Loucy (cell line): ENCODE measurements at regions not wholly inside any gene's neighbourhood (a gene's known extent, or its start where the extent isn't known, plus 50 kb on each side); places are given as distances from the start of the nearest gene placed in this dataset.

Source experiments
- H2AFZ ChIP-seq: fragments of 200-600 bp; sonication (generic); 2 replicates; pipeline ENCODE4 v1.6.0; 2016; ENCODE audit warnings: antibody characterized with exemption, mild to moderate bottlenecking, low read length, moderate library complexity
- H3F3A ChIP-seq: fragments of 200-600 bp; 2 replicates; pipeline ENCODE4 v1.6.0; 2016; ENCODE audit warnings: antibody characterized with exemption, low read depth, mild to moderate bottlenecking
- H3K27me3 ChIP-seq: fragments of 200-600 bp; sonication (generic); 2 replicates; pipeline ENCODE4 v1.6.1; 2014; ENCODE audit warnings: low read length, mild to moderate bottlenecking; ENCODE audit not compliant: insufficient read depth, poor library complexity, severe bottlenecking
- H3K36me3 ChIP-seq: fragments of 200-600 bp; sonication (generic); 2 replicates; pipeline ENCODE4 v1.6.1; 2016; ENCODE audit warnings: low read length; ENCODE audit not compliant: insufficient read depth
- H3K4me1 ChIP-seq: fragments of 200-600 bp; sonication (generic); 2 replicates; pipeline ENCODE4 v1.5.1; 2014; ENCODE audit warnings: low read length, mild to moderate bottlenecking; ENCODE audit not compliant: insufficient read depth, poor library complexity, severe bottlenecking
- H3K4me2 ChIP-seq: fragments of 200-600 bp; sonication (generic); 2 replicates; pipeline ENCODE4 v1.6.0; 2014; ENCODE audit warnings: antibody characterized with exemption, low read length, low read depth, mild to moderate bottlenecking; ENCODE audit not compliant: poor library complexity, severe bottlenecking
- H3K4me3 ChIP-seq: fragments of 200-600 bp; sonication (generic); 2 replicates; pipeline ENCODE4 v1.5.1; 2014; ENCODE audit warnings: low read length, mild to moderate bottlenecking, mixed read lengths; ENCODE audit not compliant: poor library complexity, severe bottlenecking
- H3K79me2 ChIP-seq: fragments of 200-600 bp; sonication (generic); 2 replicates; pipeline ENCODE4 v1.6.1; 2014; ENCODE audit warnings: low read length; ENCODE audit not compliant: insufficient read depth
- H3K9ac ChIP-seq: fragments of 200-600 bp; sonication (generic); 2 replicates; pipeline ENCODE4 v1.6.0; 2014; ENCODE audit warnings: mild to moderate bottlenecking, low read depth, low read length, moderate library complexity; ENCODE audit not compliant: poor library complexity, severe bottlenecking
- H3K9me2 ChIP-seq: fragments of 200-600 bp; sonication (generic); replicated peaks from 2 replicates; pipeline ENCODE4 v1.6.1; 2016; ENCODE audit warnings: low read depth, low read length, mixed read lengths
- H3K9me3 ChIP-seq: fragments of 200-600 bp; sonication (generic); 2 replicates; pipeline ENCODE4 v1.6.1; 2014; ENCODE audit warnings: mild to moderate bottlenecking, antibody characterized with exemption, low read length, low read depth; ENCODE audit not compliant: insufficient read depth
- H4K20me1 ChIP-seq: fragments of 200-600 bp; sonication (generic); 2 replicates; pipeline ENCODE4 v1.6.0; 2014; ENCODE audit warnings: antibody characterized with exemption, low read length, mild to moderate bottlenecking; ENCODE audit not compliant: insufficient read depth, poor library complexity, severe bottlenecking
- CTCF ChIP-seq: fragments of 200-600 bp; sonication (generic); conservative IDR thresholded peaks from 2 replicates; pipeline ENCODE4 v1.5.1; 2014; ENCODE audit warnings: mild to moderate bottlenecking, antibody characterized with exemption, low read length
- EZH2phosphoT487 ChIP-seq: fragments of 200-600 bp; IDR thresholded peaks from 2 replicates; pipeline ENCODE4 v1.6.1; 2018; ENCODE audit warnings: antibody characterized with exemption, mild to moderate bottlenecking, moderate library complexity, borderline replicate concordance

- no peaks in the 10 kb centered on the region for H3K36me3 ChIP-seq
- H3K9me2 ChIP-seq: no peaks in the 10 kb centered on the region
- H3K4me2 ChIP-seq: no peak overlapping the region
- H3K27me3 ChIP-seq: no peaks in the 10 kb centered on the region
- H3K4me3 ChIP-seq: no peak overlapping the region
- no peaks in the 10 kb centered on the region for H3K4me1 ChIP-seq
- TF ChIP-seq CTCF (no peak), EZH2phosphoT487 (no peak)
- no peak overlapping the region for H3K9ac ChIP-seq
- no peaks in the 10 kb centered on the region for H3K79me2 ChIP-seq
- no peaks in the 10 kb centered on the region for H3F3A ChIP-seq
- no peaks in the 10 kb centered on the region for H3K9me3 ChIP-seq
- H4K20me1 ChIP-seq: no peaks in the 10 kb centered on the region
- no peak overlapping the region for H2AFZ ChIP-seq
These were observed 54.7 kb downstream of the PTGR3 start for GRCh38 chr18:75154259-75154658.

DNA sequence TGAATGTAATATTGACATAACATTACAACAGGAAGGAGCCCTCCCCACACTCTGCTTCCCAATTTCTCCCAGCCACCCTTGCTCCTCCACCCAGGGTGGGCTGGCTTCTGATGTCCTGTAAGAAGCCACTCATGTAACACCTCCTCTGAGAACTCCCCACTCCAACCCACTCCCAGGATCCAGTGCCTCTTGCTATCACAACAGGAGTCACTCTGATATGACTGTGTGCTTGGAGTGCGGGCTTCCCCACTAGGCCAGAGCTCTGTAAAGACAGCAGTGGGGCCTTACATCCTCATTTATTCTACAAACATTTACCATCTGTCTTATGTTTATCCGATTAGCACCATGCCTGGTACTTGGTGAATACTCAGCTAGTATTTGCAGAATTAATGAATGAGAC lies 65.1 kb downstream of the PTGR3 start:
- Histone ChIP-seq H3K4me1 (no peaks in the 10 kb centered on the region), H3K4me3 (no peak overlapping the region), H3K36me3 (no peaks in the 10 kb centered on the region), H3K9me2 (no peaks in the 10 kb centered on the region), H3K4me2 (no peak overlapping the region), H3K9ac (no peak overlapping the region), H4K20me1 (no peaks in the 10 kb centered on the region), H3K27me3 (no peaks in the 10 kb centered on the region), H3F3A (no peaks in the 10 kb centered on the region), H2AFZ (no peak overlapping the region), H3K9me3 (peaks cover 15% of the 10 kb centered on the region; the same call in 1 of the 2 replicates), H3K79me2 (no peaks in the 10 kb centered on the region)
- no peak for TF ChIP-seq EZH2phosphoT487
- no peak for TF ChIP-seq CTCF

DNA sequence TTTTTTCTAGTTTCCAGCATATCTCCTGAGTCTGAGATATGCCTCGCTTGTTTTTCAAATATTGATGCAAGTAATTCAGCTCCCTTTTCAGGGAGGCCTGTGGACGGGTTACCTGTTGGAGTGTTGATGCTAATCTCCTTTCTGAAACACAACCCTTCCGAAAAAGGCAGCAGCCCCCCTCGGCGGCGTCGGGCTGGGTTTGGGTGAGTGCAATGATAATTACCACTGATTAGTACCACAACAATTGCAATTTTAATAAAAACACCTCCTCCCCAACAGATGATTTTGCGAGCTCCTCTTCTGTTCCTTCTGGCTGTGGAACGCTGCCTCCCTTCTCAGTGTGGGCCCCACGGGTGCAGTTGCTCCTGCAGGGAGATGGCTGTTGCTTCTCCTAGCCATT lies 66.3 kb downstream of the PTGR3 start:
- Histone ChIP-seq H3K4me2 (no peak overlapping the region), H3K36me3 (no peaks in the 10 kb centered on the region), H3K9ac (no peak overlapping the region), H3K9me3 (peaks cover 15% of the 10 kb centered on the region; the same call in 1 of the 2 replicates), H3K4me3 (no peak overlapping the region), H3F3A (no peaks in the 10 kb centered on the region), H3K9me2 (no peaks in the 10 kb centered on the region), H3K79me2 (no peaks in the 10 kb centered on the region), H4K20me1 (no peaks in the 10 kb centered on the region), H3K4me1 (no peaks in the 10 kb centered on the region), H3K27me3 (no peaks in the 10 kb centered on the region), H2AFZ (no peak overlapping the region)
- TF ChIP-seq CTCF (no peak), EZH2phosphoT487 (no peak)
